ENCODE measurements at regions not wholly inside any gene's neighbourhood (a gene's known extent, or its start where the extent isn't known, plus 50 kb on each side); places are given as distances from the start of the nearest gene placed in this dataset.

- Histone ChIP-seq H3K27ac (ENCODE audit: low read length, poor library complexity, severe bottlenecking) (no peak overlapping the region), H2BK12ac (ENCODE audit: low read length in 2 of 2) (no peak overlapping the region), H3K4ac (ENCODE audit: low read depth in 1 of 2, low read length in 2 of 2) (no peak overlapping the region), H3K36me3 (ENCODE audit: control insufficient read depth in 1 of 2, insufficient read depth in 2 of 2, low read depth in 1 of 2, low read length in 2 of 2) (no peaks in the 10 kb centered on the region), H4K91ac (ENCODE audit: low read length) (no peak overlapping the region), H3K27me3 (ENCODE audit: control insufficient read depth in 1 of 2, insufficient read depth in 1 of 2, low read length in 2 of 2) (no peaks in the 10 kb centered on the region), H2BK15ac (ENCODE audit: low read depth, poor library complexity, severe bottlenecking) (no peak overlapping the region), H4K8ac (ENCODE audit: low read length) (no peak overlapping the region), H3K9ac (ENCODE audit: low read length) (no peak overlapping the region), H3K23ac (ENCODE audit: low read length in 2 of 2) (no peak overlapping the region), H3K4me1 (ENCODE audit: control insufficient read depth, insufficient read depth, low read depth, low read length) (peaks cover 2% of the 10 kb centered on the region), H3K9me3 (ENCODE audit: control insufficient read depth, low read length) (no peaks in the 10 kb centered on the region), H2BK5ac (ENCODE audit: low read depth, low read length, poor library complexity, severe bottlenecking) (no peak overlapping the region), H3K4me2 (ENCODE audit: low read length, poor library complexity, severe bottlenecking) (no peak overlapping the region), H2AFZ (ENCODE audit: low read depth, low read length) (no peak overlapping the region), H3K4me3 (ENCODE audit: insufficient read depth in 1 of 2, low read depth in 1 of 2, low read length in 2 of 2) (no peak overlapping the region), H3K14ac (ENCODE audit: low read length in 2 of 2) (no peak overlapping the region), H2BK120ac (ENCODE audit: low read depth, low read length) (no peak overlapping the region), H3K18ac (ENCODE audit: low read depth in 1 of 2, low read length in 2 of 2) (no peak overlapping the region), H2AK5ac (ENCODE audit: low read length, severe bottlenecking) (no peak overlapping the region), H3K79me1 (replicated peaks; ENCODE audit: low read length, poor library complexity, severe bottlenecking) (no peaks in the 10 kb centered on the region)
- no peak for DNase-seq
- no CpG with 5 or more reads among the region's 2 CpGs for WGBS
These were observed 383.2 kb downstream of the CD83 start for GRCh38 chr6:14500809-14501208.

GRCh38 chr6:14501240-14501639 lies 383.7 kb downstream of the CD83 start:
- Histone ChIP-seq H3K4me3 (ENCODE audit: insufficient read depth in 1 of 2, low read depth in 1 of 2, low read length in 2 of 2) (no peak overlapping the region), H3K4me1 (ENCODE audit: control insufficient read depth, insufficient read depth, low read depth, low read length) (peaks cover 2% of the 10 kb centered on the region), H3K27ac (ENCODE audit: low read length, poor library complexity, severe bottlenecking) (no peak overlapping the region), H3K4me2 (ENCODE audit: low read length, poor library complexity, severe bottlenecking) (no peak overlapping the region), H2AK5ac (ENCODE audit: low read length, severe bottlenecking) (no peak overlapping the region), H3K79me1 (replicated peaks; ENCODE audit: low read length, poor library complexity, severe bottlenecking) (no peaks in the 10 kb centered on the region), H3K36me3 (ENCODE audit: control insufficient read depth in 1 of 2, insufficient read depth in 2 of 2, low read depth in 1 of 2, low read length in 2 of 2) (no peaks in the 10 kb centered on the region), H3K23ac (ENCODE audit: low read length in 2 of 2) (no peak overlapping the region), H3K4ac (ENCODE audit: low read depth in 1 of 2, low read length in 2 of 2) (no peak overlapping the region), H2BK12ac (ENCODE audit: low read length in 2 of 2) (no peak overlapping the region), H4K91ac (ENCODE audit: low read length) (no peak overlapping the region), H2BK15ac (ENCODE audit: low read depth, poor library complexity, severe bottlenecking) (no peak overlapping the region), H3K18ac (ENCODE audit: low read depth in 1 of 2, low read length in 2 of 2) (no peak overlapping the region), H3K27me3 (ENCODE audit: control insufficient read depth in 1 of 2, insufficient read depth in 1 of 2, low read length in 2 of 2) (no peaks in the 10 kb centered on the region), H2BK120ac (ENCODE audit: low read depth, low read length) (no peak overlapping the region), H3K9ac (ENCODE audit: low read length) (no peak overlapping the region), H2AFZ (ENCODE audit: low read depth, low read length) (no peak overlapping the region), H2BK5ac (ENCODE audit: low read depth, low read length, poor library complexity, severe bottlenecking) (no peak overlapping the region), H3K14ac (ENCODE audit: low read length in 2 of 2) (no peak overlapping the region), H4K8ac (ENCODE audit: low read length) (no peak overlapping the region), H3K9me3 (ENCODE audit: control insufficient read depth, low read length) (no peaks in the 10 kb centered on the region)
- peak; percentile 81 for DNase-seq
- 64% methylated on average over 5 of the region's 7 CpGs for WGBS

GRCh38 chr6:14501914-14502313 lies 384.3 kb downstream of the CD83 start:
- H2AFZ ChIP-seq (ENCODE audit: low read depth, low read length), result no peak overlapping the region
- no peak overlapping the region for H3K14ac ChIP-seq (ENCODE audit: low read length in 2 of 2)
- H3K4me2 ChIP-seq (ENCODE audit: low read length, poor library complexity, severe bottlenecking), result no peak overlapping the region
- H3K4me3 ChIP-seq (ENCODE audit: insufficient read depth in 1 of 2, low read depth in 1 of 2, low read length in 2 of 2), result no peak overlapping the region
- no peak overlapping the region for H4K8ac ChIP-seq (ENCODE audit: low read length)
- DNase-seq, result peak; percentile 22
- no peaks in the 10 kb centered on the region for H3K27me3 ChIP-seq (ENCODE audit: control insufficient read depth in 1 of 2, insufficient read depth in 1 of 2, low read length in 2 of 2)
- no peak overlapping the region for H2BK5ac ChIP-seq (ENCODE audit: low read depth, low read length, poor library complexity, severe bottlenecking)
- H2BK12ac ChIP-seq (ENCODE audit: low read length in 2 of 2), result no peak overlapping the region
- H4K91ac ChIP-seq (ENCODE audit: low read length), result no peak overlapping the region
- H2AK5ac ChIP-seq (ENCODE audit: low read length, severe bottlenecking), result no peak overlapping the region
- peaks cover 2% of the 10 kb centered on the region for H3K4me1 ChIP-seq (ENCODE audit: control insufficient read depth, insufficient read depth, low read depth, low read length)
- no peak overlapping the region for H2BK15ac ChIP-seq (ENCODE audit: low read depth, poor library complexity, severe bottlenecking)
- no peak overlapping the region for H3K23ac ChIP-seq (ENCODE audit: low read length in 2 of 2)
- H3K36me3 ChIP-seq (ENCODE audit: control insufficient read depth in 1 of 2, insufficient read depth in 2 of 2, low read depth in 1 of 2, low read length in 2 of 2), result no peaks in the 10 kb centered on the region
- no peak overlapping the region for H3K4ac ChIP-seq (ENCODE audit: low read depth in 1 of 2, low read length in 2 of 2)
- no peaks in the 10 kb centered on the region for H3K9me3 ChIP-seq (ENCODE audit: control insufficient read depth, low read length)
- WGBS, result 91% methylated on average over 5 of the region's 5 CpGs
- H3K18ac ChIP-seq (ENCODE audit: low read depth in 1 of 2, low read length in 2 of 2), result no peak overlapping the region
- H3K9ac ChIP-seq (ENCODE audit: low read length), result no peak overlapping the region
- H3K27ac ChIP-seq (ENCODE audit: low read length, poor library complexity, severe bottlenecking), result no peak overlapping the region
- H3K79me1 ChIP-seq (replicated peaks; ENCODE audit: low read length, poor library complexity, severe bottlenecking), result no peaks in the 10 kb centered on the region
- H2BK120ac ChIP-seq (ENCODE audit: low read depth, low read length), result no peak overlapping the region

GRCh38 chr6:14502551-14502950 lies 385.0 kb downstream of the CD83 start:
- Histone ChIP-seq H2BK5ac (ENCODE audit: low read depth, low read length, poor library complexity, severe bottlenecking) (no peak overlapping the region), H3K9ac (ENCODE audit: low read length) (no peak overlapping the region), H2AFZ (ENCODE audit: low read depth, low read length) (no peak overlapping the region), H2BK15ac (ENCODE audit: low read depth, poor library complexity, severe bottlenecking) (no peak overlapping the region), H3K4me3 (ENCODE audit: insufficient read depth in 1 of 2, low read depth in 1 of 2, low read length in 2 of 2) (no peak overlapping the region), H4K8ac (ENCODE audit: low read length) (no peak overlapping the region), H3K4me2 (ENCODE audit: low read length, poor library complexity, severe bottlenecking) (no peak overlapping the region), H3K18ac (ENCODE audit: low read depth in 1 of 2, low read length in 2 of 2) (no peak overlapping the region), H2AK5ac (ENCODE audit: low read length, severe bottlenecking) (no peak overlapping the region), H3K79me1 (replicated peaks; ENCODE audit: low read length, poor library complexity, severe bottlenecking) (no peaks in the 10 kb centered on the region), H3K27ac (ENCODE audit: low read length, poor library complexity, severe bottlenecking) (no peak overlapping the region), H2BK120ac (ENCODE audit: low read depth, low read length) (no peak overlapping the region), H3K9me3 (ENCODE audit: control insufficient read depth, low read length) (no peaks in the 10 kb centered on the region), H3K23ac (ENCODE audit: low read length in 2 of 2) (no peak overlapping the region), H4K91ac (ENCODE audit: low read length) (no peak overlapping the region), H3K27me3 (ENCODE audit: control insufficient read depth in 1 of 2, insufficient read depth in 1 of 2, low read length in 2 of 2) (no peaks in the 10 kb centered on the region), H3K36me3 (ENCODE audit: control insufficient read depth in 1 of 2, insufficient read depth in 2 of 2, low read depth in 1 of 2, low read length in 2 of 2) (no peaks in the 10 kb centered on the region), H2BK12ac (ENCODE audit: low read length in 2 of 2) (no peak overlapping the region), H3K4ac (ENCODE audit: low read depth in 1 of 2, low read length in 2 of 2) (no peak overlapping the region), H3K14ac (ENCODE audit: low read length in 2 of 2) (no peak overlapping the region), H3K4me1 (ENCODE audit: control insufficient read depth, insufficient read depth, low read depth, low read length) (peaks cover 2% of the 10 kb centered on the region)
- DNase-seq, result no peak
- 74% methylated on average over 6 of the region's 6 CpGs for WGBS

All from mesenchymal stem cell (in vitro differentiated cells and primary cell).